Kidney (tissue), 13 donors: ENCODE measurements at regions not wholly inside any gene's neighbourhood (a gene's known extent, or its start where the extent isn't known, plus 50 kb on each side); places are given as distances from the start of the nearest gene placed in this dataset.
A peak's percentile ranks its signal among the peaks of the same experiment; 100 is the strongest.

Experiments used
- DNase-seq, 5 donors: peaks; one replicate each; pipeline ENCODE4 v3.0.0-alpha.2; 2013 to 2020
- FAIRE-seq: peaks from 2 replicates; lab custom pipeline; 2012; peaks lifted over from hg19 to GRCh38; lab: Jason Lieb, UNC
- H3K27ac ChIP-seq, 2 donors: one replicate each; pipeline ENCODE4 v1.7.0; 2013; ENCODE audit warnings: low read depth in 2 of 2, low read length in 2 of 2, inconsistent platforms in 1 of 2
- H3K27me3 ChIP-seq: one replicate; pipeline ENCODE4 v1.7.1; 2013; ENCODE audit warnings: low read length, inconsistent platforms; ENCODE audit not compliant: control insufficient read depth, insufficient read depth
- H3K36me3 ChIP-seq, 3 donors: one replicate each; pipeline versions ENCODE4 v1.7.0 to v1.7.1; 2013; ENCODE audit warnings: low read length in 3 of 3, control low read depth in 1 of 3, inconsistent platforms in 1 of 3; ENCODE audit not compliant: insufficient read depth in 3 of 3, control insufficient read depth in 2 of 3
- H3K4me1 ChIP-seq, 3 donors: one replicate each; pipeline versions ENCODE4 v1.7.0 to v1.7.1; 2013; ENCODE audit warnings: low read length in 3 of 3, inconsistent platforms in 1 of 3, low read depth in 1 of 3; ENCODE audit not compliant: control insufficient read depth in 2 of 3, insufficient read depth in 2 of 3
- H3K4me3 ChIP-seq, 3 donors: one replicate each; pipeline versions ENCODE4 v1.7.0 to v1.8.1; 2013; ENCODE audit warnings: low read length in 3 of 3, control low read depth in 1 of 3, inconsistent platforms in 1 of 3
- H3K9ac ChIP-seq, 3 donors: one replicate each; pipeline versions ENCODE4 v1.7.0 to v1.7.1; 2013; ENCODE audit warnings: low read length in 3 of 3, control low read depth in 1 of 3, inconsistent platforms in 1 of 3
- H3K9me3 ChIP-seq, 3 donors: one replicate each; pipeline versions ENCODE4 v1.7.0 to v1.7.1; 2013; ENCODE audit warnings: low read length in 3 of 3, control low read depth in 1 of 3, inconsistent platforms in 1 of 3; ENCODE audit not compliant: control insufficient read depth in 2 of 3, insufficient read depth in 1 of 3
- intact Hi-C: fragments of 100-400 bp; cut with DNase I; formaldehyde crosslinking; loops from one replicate; pipeline ENCODE4 v1.11.1; 2022
- TF ChIP-seq, protein P1 (sequence below): IDR thresholded peaks from 3 replicates; pipeline ENCODE4 v1.5.1; 2012; ENCODE audit warnings: mild to moderate bottlenecking, moderate library complexity, borderline replicate concordance; ENCODE audit not compliant: insufficient read depth; ENCODE audit errors: extremely low read depth
- donor health status: control.
- donor health status: control.
- donor health status: control.
- donor health status: control.
- donor health status: control.
- donor health status: DM: yes; HTN: yes; CAD: no.
- donor health status: Normal renal cell carcinoma (clear cell type).

DNA sequence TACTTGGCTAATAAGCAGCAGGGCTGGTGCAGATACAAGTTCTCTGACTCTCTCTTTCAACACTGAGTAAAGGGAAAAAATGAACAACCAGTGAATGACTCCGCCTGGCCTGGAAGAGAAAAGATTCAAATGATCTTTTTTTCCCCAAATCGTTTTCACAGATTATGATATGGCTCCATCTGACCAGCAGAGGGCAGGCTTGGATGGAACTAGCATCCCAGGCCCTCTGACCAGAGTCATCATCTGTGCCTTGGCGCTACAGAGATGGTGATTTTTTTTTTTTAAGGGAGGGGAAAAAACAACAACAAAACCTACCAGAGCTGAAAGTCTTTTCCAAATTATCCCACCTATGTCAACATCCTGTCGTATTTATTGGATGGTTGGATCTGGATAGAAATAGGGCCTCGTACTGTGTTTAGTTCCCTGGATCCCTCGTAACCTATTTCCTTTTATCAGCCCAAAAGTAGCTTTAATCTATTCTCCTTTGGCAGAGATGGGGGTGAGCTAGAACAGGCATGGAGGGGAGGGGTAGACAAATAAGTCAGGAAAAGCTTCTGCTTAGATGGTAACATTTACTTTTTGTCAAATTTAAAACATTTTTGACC, 69.7 kb downstream of the PRSS23 start:
- TF ChIP-seq, protein P1, sequence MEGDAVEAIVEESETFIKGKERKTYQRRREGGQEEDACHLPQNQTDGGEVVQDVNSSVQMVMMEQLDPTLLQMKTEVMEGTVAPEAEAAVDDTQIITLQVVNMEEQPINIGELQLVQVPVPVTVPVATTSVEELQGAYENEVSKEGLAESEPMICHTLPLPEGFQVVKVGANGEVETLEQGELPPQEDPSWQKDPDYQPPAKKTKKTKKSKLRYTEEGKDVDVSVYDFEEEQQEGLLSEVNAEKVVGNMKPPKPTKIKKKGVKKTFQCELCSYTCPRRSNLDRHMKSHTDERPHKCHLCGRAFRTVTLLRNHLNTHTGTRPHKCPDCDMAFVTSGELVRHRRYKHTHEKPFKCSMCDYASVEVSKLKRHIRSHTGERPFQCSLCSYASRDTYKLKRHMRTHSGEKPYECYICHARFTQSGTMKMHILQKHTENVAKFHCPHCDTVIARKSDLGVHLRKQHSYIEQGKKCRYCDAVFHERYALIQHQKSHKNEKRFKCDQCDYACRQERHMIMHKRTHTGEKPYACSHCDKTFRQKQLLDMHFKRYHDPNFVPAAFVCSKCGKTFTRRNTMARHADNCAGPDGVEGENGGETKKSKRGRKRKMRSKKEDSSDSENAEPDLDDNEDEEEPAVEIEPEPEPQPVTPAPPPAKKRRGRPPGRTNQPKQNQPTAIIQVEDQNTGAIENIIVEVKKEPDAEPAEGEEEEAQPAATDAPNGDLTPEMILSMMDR = peak; percentile 73
- H3K27me3 ChIP-seq = no peaks in the 10 kb centered on the region
- H3K4me3 ChIP-seq = no peak overlapping the region
- H3K36me3 ChIP-seq = no peaks in the 10 kb centered on the region
- H3K9me3 ChIP-seq = no peaks in the 10 kb centered on the region
- no peak overlapping the region for H3K27ac ChIP-seq
- intact Hi-C loops = loop anchor here (5.0 to 10.0 kb wide), 2 partner anchors 47 to 425 kb away; no protein-coding TSS in a partner anchor
- H3K4me1 ChIP-seq = no peaks in the 10 kb centered on the region
- FAIRE-seq = peak; percentile 55
- no peak overlapping the region for H3K9ac ChIP-seq
- DNase-seq = peak in 4 of 5 donors; percentile 51 to 87 (median 64)

DNA sequence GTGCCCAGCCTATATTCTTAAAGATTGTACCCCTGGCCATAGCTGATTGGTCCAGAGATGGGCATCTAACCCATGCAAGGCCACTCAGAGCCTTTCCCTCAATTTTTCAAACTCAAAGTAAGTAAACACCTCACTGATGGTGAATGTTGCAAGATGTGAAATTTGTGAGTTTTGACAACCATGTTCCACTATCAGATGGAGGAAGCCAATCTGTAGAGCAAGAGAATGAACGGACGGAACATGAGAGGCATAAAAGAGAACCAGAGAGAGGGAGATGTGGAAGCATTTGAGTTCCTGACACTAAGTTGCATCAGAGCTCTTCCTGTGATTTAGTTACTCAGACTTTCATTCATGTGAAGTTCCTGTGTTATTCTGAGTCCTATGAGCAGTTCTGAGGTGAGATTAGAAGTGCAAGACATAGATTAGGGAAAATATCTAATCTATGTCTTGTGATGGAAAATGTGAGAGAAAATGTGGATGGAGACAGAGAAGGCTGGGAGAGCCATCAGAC, 73.3 kb downstream of the PRSS23 start:
- H3K4me1 ChIP-seq = no peaks in the 10 kb centered on the region
- no peak overlapping the region for H3K4me3 ChIP-seq
- H3K27ac ChIP-seq = no peak overlapping the region
- no peaks in the 10 kb centered on the region for H3K27me3 ChIP-seq
- intact Hi-C loops = loop anchor here (5.0 kb wide), 1 partner anchor 44 kb away; no protein-coding TSS in a partner anchor
- FAIRE-seq (no peak), DNase-seq (no peak)
- no peak overlapping the region for H3K9ac ChIP-seq
- H3K9me3 ChIP-seq = no peaks in the 10 kb centered on the region
- TF ChIP-seq, protein P1 = no peak
- H3K36me3 ChIP-seq = no peaks in the 10 kb centered on the region

DNA sequence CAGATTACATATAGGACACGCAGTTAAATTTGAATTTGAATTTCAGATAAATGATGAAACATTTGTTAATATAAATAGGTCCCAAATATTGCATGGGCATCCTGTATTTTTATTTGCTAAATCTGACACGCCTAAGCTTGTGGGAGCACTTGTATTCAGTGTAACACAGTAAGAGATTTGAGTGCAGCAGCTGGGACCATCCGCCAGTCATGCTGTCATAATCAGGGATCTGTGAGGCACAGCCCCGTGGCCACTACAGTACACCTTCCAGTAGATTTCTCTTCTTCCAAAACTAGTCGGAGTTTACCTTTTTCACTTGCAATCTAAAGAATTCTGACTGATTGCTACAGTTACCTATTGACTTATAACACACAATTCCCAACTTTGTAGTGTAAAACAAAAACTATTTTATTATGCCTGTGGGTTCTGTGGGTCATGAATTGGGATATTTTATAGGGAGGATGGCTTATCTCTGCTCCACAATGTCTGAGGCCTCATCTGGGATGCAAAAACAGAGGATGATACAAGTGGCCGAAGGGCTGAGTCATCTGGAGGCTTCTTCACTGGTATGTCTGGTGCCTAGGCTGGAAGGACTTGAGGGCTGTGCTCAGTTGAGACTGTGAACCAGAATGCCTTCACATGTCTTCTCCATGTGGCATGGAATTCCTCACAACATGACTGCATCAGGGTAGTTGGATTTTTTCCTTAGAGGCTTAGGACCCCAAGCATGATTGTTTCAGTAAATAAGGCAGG, 74.1 kb downstream of the PRSS23 start:
- no peak for DNase-seq
- intact Hi-C loops = loop anchor here (5.0 kb wide), 1 partner anchor 43 kb away; no protein-coding TSS in a partner anchor
- Histone ChIP-seq H3K4me3 (no peak overlapping the region), H3K4me1 (no peaks in the 10 kb centered on the region), H3K9me3 (no peaks in the 10 kb centered on the region), H3K27me3 (no peaks in the 10 kb centered on the region), H3K9ac (no peak overlapping the region), H3K36me3 (no peaks in the 10 kb centered on the region), H3K27ac (no peak overlapping the region)
- no peak for FAIRE-seq
- TF ChIP-seq, protein P1 = no peak
